ENCODE measurements at regions not wholly inside any gene's neighbourhood (a gene's known extent, or its start where the extent isn't known, plus 50 kb on each side); places are given as distances from the start of the nearest gene placed in this dataset.

DNA sequence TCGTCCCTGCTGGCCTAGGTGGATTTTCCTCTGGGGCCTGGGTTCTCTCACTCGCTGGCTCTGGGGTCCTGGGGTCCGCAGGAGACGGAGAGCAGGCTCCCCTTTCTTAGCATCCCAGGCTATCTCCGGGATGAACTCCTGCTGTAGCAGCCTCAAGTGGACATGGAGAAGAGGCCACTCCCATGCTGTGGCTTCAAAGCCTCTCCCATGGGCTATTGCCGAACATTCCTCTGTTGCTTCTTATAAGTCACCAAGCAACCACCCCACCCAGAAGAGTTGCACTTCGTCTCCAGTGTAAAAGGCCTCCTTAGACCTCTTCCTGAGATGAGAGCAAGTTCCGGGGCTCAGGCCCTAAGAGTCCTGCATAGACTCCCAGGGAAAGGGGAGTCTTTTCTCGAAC is 124.0 kb upstream of the RCN1 start:
- H3K4me3 ChIP-seq: no peak overlapping the region
- DNase-seq: no peak
- intact Hi-C loops (cut with DNase I; ENCODE audit: low total_unique reads): no loop called here
- no peaks in the 10 kb centered on the region for H3K9me3 ChIP-seq
- no peaks in the 10 kb centered on the region for H3K36me3 ChIP-seq
- TF ChIP-seq, protein P1, sequence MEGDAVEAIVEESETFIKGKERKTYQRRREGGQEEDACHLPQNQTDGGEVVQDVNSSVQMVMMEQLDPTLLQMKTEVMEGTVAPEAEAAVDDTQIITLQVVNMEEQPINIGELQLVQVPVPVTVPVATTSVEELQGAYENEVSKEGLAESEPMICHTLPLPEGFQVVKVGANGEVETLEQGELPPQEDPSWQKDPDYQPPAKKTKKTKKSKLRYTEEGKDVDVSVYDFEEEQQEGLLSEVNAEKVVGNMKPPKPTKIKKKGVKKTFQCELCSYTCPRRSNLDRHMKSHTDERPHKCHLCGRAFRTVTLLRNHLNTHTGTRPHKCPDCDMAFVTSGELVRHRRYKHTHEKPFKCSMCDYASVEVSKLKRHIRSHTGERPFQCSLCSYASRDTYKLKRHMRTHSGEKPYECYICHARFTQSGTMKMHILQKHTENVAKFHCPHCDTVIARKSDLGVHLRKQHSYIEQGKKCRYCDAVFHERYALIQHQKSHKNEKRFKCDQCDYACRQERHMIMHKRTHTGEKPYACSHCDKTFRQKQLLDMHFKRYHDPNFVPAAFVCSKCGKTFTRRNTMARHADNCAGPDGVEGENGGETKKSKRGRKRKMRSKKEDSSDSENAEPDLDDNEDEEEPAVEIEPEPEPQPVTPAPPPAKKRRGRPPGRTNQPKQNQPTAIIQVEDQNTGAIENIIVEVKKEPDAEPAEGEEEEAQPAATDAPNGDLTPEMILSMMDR (IDR thresholded peaks at IDR 0.05): no peak
- no peaks in the 10 kb centered on the region for H3K4me1 ChIP-seq
- peaks cover 0 to 5% of the 10 kb centered on the region in 2 donors for H3K27me3 ChIP-seq
- H3K27ac ChIP-seq: no peak overlapping the region

DNA sequence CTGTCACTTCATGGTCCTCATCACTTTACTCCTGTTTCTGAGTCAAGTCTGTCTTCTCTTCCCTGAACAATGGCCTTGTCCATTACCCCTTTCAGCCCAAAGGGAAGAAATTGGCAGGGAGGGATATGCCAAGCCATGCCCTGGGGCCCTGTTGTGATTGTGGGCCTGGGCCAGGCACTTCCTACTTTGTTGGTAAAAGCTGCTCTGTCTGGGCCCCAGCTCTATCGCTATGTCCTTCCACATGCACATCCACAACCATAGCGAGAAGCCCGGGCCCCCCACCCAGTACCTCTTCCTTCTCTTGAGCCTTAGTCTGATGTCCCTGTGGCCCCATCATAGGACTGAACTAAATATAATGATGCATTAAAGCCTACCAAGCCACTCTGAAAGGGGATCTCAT is 126.7 kb upstream of the RCN1 start:
- H3K9me3 ChIP-seq: no peaks in the 10 kb centered on the region
- TF ChIP-seq, protein P1 (IDR thresholded peaks at IDR 0.05): no peak
- peaks cover 0 to 5% of the 10 kb centered on the region in 2 donors for H3K27me3 ChIP-seq
- no peak overlapping the region for H3K4me3 ChIP-seq
- no peak overlapping the region for H3K27ac ChIP-seq
- H3K36me3 ChIP-seq: no peaks in the 10 kb centered on the region
- H3K4me1 ChIP-seq: no peaks in the 10 kb centered on the region
- intact Hi-C loops (cut with DNase I; ENCODE audit: low total_unique reads): no loop called here
- DNase-seq: no peak

DNA sequence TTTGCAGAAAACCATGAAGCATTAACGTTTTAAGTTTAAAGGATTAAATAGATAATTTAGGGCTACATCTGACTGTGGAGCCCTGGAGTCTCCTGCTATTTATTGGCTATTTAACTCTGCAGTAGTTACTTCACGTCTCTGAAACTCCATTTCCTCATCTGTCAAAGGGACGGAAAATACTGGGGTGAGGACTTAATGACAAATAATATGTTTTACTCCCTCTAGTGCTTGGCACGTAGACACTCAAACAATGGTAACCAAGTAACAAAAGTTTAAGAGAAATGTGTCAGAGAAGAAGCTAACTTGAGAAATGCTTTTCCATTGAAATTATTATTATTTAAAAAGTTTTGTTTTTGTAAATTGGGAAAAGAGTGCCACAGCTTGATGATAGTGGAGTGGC is 130.7 kb upstream of the RCN1 start:
- no peak overlapping the region for H3K4me3 ChIP-seq
- H3K27me3 ChIP-seq: no peaks in the 10 kb centered on the region
- no peaks in the 10 kb centered on the region for H3K9me3 ChIP-seq
- DNase-seq: no peak
- H3K4me1 ChIP-seq: no peaks in the 10 kb centered on the region
- intact Hi-C loops (cut with DNase I; ENCODE audit: low total_unique reads): no loop called here
- H3K27ac ChIP-seq: no peak overlapping the region
- TF ChIP-seq, protein P1 (IDR thresholded peaks at IDR 0.05): no peak
- H3K36me3 ChIP-seq: no peaks in the 10 kb centered on the region

DNA sequence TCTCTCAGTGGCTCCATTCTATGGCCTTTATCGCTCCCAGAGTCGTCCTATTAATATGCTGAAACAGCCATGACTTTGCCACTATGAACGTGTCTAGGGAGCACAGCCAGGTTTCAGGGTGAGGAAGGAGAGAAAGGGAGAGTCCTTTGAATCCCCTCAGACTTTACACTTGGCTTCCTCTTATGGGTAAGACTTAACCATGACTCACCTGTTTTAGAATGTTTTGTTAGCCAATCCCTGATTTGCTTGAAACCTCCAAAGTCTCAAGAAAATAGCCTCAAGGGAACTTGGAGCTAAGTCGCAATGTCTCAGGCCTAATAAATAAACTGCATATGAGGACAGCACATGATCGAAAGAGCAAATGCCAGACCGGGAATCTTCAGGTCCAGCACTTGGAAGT is 131.2 kb upstream of the RCN1 start:
- intact Hi-C loops (cut with DNase I; ENCODE audit: low total_unique reads): no loop called here
- TF ChIP-seq, protein P1 (IDR thresholded peaks at IDR 0.05): no peak
- no peaks in the 10 kb centered on the region for H3K4me1 ChIP-seq
- no peaks in the 10 kb centered on the region for H3K9me3 ChIP-seq
- H3K27ac ChIP-seq: no peak overlapping the region
- H3K27me3 ChIP-seq: no peaks in the 10 kb centered on the region
- H3K36me3 ChIP-seq: no peaks in the 10 kb centered on the region
- DNase-seq: no peak
- H3K4me3 ChIP-seq: no peak overlapping the region

DNA sequence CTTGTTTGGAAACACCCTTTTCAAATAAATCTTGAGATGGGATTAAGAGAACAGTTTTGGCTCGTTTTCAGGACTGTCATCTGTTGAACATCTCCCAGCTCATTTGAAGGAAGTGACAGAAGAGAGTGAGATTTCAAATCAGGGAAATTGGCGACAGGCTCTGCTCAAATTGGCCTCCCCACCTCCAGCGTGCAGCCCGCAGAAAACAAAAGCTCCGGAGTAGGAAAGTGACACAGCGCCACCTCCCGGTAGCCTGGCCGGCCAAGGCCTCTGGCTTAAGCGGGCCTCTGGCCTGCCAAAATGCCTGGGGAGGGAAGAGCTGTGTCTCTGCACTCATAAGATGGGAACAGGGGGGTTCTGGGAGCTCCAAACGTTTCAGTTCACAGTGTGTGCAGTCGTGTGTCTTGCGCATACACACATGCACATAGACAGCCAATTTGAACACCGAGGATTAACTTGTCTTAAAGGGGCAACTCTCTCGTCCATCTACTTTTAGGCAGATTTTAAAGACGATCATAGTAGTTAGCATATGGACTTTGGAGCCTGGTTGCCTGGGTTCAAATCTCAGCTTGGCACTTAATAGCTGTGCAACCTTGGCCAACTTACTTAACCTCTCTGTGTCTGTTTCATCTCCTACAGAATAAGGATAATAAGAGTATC is 132.7 kb upstream of the RCN1 start:
- Histone ChIP-seq H3K27me3 (no peaks in the 10 kb centered on the region), H3K4me3 (no peak overlapping the region), H3K9me3 (no peaks in the 10 kb centered on the region), H3K36me3 (no peaks in the 10 kb centered on the region), H3K4me1 (no peaks in the 10 kb centered on the region), H3K27ac (no peak overlapping the region)
- DNase-seq: no peak
- intact Hi-C loops (cut with DNase I; ENCODE audit: low total_unique reads): no loop called here
- TF ChIP-seq, protein P1 (IDR thresholded peaks at IDR 0.05): peak; percentile 25 to 35

DNA sequence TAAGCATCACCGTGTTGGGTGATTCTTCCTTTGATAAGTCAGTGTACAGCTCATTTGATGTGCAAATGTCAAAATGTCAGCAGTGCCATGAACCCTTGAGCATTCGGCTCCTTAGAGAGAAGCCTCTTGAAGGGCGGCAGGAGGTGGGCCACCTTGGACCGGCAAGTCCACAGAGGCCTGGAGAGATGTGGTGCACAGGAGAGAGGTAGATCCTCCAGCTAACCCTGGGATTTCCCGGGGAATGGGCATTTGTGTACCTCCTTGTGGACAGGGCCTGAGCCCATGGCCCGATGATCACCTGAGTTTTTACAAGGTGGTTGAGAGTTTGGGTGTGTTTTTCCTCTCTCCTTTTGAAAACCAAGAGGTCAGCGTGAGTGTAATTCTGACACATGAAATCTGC is 133.2 kb upstream of the RCN1 start:
- no peaks in the 10 kb centered on the region for H3K36me3 ChIP-seq
- no peaks in the 10 kb centered on the region for H3K27me3 ChIP-seq
- intact Hi-C loops (cut with DNase I; ENCODE audit: low total_unique reads): no loop called here
- H3K27ac ChIP-seq: no peak overlapping the region
- H3K4me3 ChIP-seq: no peak overlapping the region
- H3K9me3 ChIP-seq: no peaks in the 10 kb centered on the region
- TF ChIP-seq, protein P1 (IDR thresholded peaks at IDR 0.05): no peak
- H3K4me1 ChIP-seq: no peaks in the 10 kb centered on the region
- DNase-seq: no peak

Data from tibial artery (tissue), 4 donors.